HG03571 (cell line): ENCODE measurements at regions not wholly inside any gene's neighbourhood (a gene's known extent, or its start where the extent isn't known, plus 50 kb on each side); places are given as distances from the start of the nearest gene placed in this dataset.

Experiments used
- ATAC-seq: cut with Tn5 transposase; IDR thresholded peaks from one replicate; pipeline ENCODE4 v1.9.1; 2021; ENCODE audit not compliant: unreplicated experiment

DNA sequence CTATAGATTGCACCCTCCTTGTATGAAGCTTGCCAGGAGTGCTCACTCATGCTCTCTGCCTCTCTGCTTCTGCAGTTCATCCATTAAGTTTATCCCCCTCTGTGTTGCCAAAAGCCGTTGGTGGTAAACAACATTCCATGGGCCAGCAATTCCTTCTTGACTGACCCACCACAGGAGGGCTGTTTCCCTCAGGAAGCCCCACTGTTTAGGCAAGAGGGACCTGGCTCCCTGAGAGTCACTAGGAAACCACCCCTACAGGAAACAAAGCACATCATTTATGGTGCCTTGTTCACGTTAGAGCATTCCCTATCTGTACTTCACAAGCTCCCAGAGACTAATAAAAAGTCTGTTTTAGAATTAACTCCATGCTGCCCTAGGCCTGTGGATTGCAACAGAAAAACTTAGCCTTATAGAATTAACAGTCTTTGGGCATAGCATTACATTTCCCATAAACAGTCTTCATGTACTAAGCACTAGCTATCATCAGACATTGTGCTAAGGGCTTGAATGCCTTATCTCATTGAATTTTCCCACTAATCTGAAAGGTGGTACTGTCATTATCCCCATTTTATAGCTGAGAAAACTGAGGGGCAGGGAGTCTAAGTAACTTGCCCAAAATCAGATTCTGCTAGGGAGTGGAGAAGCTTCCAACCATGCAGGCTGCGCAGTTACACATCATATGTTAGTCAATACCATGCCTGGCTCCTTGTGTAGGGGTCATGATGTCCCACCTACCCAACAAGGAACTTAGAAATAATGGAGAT, 149.9 kb downstream of the SHQ1 start:
- ATAC-seq, result no peak

DNA sequence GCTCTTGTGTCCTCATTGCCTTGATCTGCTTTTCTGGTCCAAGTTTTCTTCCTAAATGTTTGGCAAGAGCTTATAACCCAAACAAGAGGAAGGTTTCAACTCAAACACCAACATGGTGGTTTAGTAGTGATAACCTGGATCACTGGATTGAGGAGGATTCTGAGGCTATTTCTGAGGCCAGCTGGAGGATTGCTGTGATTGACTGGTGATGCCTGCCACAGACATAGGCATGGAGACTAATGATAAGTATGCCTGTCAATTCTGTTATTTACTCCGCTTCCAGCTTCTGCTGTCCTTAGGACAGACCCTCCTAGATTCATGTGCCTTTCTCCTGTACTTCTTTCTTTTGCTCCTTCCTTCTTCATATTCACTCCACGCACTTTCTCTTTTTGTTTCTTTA, 150.5 kb downstream of the SHQ1 start:
- no peak for ATAC-seq

DNA sequence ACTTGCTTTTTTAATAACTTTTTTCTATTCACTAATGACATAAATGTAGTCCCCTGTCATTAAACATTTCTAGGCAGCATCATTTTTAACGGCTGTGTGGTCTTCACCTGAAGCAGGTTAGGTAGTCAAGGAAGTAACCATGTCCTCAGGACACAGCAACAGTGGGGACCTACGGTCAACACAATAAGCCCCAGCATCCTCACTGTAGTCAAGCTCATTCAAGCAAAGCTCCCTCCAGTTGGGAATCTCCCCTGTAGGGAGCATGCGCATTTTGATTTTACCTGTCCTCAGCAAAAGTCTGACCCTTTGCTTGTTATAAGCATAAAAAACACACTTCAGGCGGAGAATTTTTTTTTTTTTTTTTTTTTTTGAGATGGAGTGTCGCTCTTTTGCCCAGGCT, 151.4 kb downstream of the SHQ1 start:
- no peak for ATAC-seq

DNA sequence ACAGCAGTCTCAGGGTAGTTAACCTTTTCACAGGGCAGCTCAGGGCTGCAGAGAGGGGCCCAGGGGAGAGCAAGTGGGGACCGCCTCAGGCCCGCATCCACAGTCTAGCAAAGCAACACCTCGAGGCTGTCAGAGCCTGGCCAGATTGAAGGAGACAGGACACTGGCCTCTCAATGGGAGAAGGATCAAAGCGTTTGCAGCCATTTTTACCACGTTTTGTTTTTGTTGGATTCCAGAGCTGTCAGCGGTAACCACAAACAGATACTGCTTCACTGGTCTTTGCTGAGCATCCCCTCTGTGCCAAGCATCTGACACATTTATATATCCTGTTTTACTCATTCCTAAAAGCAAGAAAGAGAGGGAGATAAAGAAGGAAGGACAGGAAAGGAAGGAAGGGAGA, 153.8 kb downstream of the SHQ1 start:
- no peak for ATAC-seq

DNA sequence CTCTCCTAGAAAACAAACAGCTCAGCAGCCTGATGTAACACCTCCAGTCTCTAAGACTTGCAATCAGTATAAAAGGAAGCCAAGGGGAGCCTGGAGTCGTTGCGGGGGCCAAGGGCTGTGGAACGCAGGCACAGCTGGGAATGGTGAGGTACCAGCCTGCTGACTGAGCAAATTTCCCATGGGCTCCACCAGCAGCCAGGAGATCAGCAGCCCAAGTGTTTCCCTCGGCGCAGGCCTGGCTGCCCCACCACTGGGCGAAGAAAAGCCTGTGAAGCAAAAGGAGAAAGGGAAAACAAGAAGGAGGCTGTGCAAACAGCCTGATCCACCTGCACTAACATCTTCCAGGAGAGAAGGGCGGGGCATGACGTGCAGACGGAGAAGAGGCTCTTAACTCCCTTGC, 155.3 kb downstream of the SHQ1 start:
- ATAC-seq, result no peak

DNA sequence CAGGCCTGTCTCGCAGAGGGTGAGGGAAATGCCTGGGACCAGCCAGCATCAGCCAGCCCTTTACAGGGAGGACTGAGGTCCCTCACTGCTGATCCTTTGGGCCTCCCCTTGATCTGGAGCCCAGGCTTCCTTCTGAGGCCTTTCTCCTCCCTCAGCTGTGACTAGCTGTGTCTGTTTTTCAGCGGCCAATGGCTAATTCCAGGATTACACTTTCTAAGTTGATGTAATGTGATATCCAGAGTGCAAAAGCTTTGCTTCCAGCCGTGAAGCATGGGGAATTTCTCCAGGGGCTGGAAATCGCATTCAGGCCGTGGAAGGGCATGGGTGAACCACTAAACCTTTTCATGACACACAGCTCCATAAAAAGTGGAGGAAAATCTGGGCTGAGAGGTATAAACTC, 157.6 kb downstream of the SHQ1 start:
- ATAC-seq, result no peak

DNA sequence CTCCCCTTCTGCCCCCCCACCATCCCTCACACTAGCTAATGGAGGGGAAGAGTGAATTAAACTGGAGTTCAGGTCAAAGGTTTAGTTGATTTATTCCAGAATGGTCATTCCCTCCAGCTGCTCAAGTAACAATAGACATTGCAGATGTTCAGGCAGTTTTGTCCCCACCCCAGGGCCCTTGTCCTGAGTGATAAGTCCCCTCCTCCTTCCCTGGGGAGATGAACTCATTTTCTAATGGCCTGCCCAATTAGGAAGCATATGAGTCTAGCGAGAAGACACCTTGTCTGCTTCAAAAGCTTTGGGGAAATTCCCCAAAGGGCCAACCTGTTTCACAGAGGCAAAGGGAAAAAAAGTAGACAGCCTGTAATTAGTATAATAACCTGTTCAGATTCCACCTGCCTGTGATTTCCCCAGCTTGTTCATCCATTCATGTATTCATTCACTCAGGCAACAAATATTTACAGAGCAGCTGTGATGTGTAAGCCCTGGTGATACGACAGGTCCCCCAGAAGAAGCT, 165.3 kb downstream of the SHQ1 start:
- peak; percentile 47 for ATAC-seq

DNA sequence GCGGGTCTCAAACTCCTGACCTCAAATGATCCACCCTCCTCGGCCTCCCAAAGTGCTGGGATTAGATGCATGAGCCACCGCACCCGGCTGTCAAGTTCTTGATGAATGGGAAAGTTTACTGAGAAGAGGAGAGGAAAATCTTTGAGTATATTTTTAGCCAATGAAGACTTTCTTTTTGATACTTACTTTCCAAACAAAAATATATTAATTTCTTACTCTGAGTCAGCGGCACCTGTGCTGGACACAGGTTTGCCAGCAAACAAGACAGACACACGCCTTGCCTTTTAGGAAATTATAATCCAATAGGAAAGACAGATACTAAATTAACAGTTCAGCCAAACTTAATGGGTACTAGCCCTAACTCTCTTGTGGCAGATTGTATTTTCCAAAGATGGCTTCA, 166.6 kb downstream of the SHQ1 start:
- ATAC-seq, result no peak

DNA sequence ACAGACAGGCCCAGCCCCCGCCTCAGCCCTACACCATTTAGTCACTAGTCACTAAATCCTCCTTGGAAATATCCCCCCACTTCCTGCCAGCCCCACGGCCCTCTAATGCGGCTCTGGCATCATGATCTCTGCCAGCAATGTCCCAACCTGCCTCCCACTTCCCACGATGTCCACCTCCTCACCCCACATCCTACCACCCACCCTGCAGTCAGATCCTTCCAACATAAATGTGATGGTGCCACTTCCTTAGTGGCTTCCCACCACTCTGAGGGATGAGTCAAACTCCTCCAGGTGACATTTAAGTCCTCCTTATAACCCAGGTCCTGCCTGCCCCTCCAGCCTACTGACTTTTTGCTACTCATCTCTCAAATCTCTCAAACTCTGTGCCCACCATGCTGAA, 167.5 kb downstream of the SHQ1 start:
- ATAC-seq, result no peak

DNA sequence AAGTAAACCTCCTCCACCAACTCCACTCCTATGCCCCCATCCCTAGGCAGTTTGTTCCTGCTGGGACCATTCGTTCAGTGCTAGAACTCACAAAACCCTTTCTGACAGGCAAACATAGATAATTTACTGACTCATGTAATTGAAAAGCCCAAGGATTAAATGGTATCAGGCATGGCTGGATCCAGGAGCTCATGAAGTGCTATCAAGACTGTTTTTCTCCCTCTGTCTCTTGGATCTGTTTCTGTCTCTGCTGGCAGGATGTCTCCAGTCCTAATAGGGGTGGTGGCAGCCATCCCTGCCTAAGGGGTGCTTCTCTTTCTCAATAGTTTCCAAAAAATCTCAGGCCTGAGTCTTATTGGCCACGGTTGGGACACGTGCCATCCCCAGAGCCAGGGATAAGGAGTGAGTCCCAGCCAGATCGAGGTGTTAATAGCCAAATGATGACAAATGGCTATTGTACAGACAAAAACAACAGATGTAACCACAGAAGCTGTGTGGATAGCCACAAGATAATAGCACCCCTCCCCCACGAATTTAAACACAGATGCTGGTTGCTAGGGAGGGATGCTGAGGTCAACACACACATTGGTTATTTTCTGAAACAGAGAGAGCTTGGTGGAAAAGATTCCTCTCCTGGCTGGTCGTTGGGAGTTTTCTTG, 168.6 kb downstream of the SHQ1 start:
- ATAC-seq, result no peak

DNA sequence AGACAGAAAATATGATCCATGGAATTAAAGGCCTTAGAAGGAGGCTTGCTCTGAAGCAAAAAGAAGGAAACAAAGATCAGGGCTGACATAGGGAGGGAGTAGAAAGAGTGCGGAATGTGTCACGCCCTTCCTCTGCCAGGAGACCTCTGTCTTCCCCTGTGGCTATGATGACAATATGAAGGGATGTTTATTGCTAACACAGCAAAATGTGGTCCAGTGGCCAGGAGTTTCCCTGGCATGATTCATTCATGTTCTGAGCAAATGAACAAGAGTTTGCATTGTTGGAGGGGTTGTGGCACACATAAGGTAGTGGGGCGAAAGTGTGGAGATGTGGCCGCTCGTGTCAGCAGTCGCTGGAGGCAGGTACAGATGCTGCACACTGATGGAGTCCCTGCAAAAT, 169.4 kb downstream of the SHQ1 start:
- ATAC-seq, result no peak

DNA sequence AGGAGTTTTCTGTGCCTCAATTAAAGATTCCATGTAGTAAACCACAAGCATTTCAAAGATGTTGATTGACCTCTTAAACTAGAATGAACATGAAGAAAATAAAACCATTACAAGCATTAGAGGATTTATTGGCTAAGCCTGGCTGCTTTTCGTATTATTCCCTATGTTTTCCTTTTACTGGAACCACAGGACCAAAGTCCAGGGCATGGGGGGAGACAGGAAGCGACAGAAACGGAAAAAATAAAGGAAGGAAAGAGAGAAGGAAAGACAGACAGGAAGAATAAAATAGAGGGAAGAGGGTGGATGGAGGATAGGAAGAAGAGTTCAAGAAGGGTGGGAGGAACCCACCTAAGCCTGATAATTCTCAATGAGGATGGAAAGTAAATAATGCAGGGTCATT, 169.9 kb downstream of the SHQ1 start:
- no peak for ATAC-seq

DNA sequence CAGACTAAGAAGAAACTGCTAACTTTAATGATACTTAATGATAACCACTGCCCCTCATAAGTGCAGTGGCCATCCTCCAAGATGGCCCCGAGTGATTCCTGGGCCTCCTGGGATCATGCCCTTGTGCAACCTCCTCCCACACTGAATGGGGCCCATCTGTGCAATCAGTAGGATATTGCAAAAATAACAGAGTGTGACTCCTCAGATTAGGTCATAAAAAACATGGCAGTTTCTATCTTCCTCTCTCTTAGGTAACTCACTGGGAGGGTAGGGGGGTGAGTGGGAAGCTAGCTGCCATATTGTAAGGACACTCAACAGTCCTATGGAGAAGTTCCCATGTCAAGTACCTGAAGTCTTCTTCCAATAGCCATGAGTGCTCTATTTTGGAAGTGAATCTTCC, 173.0 kb downstream of the SHQ1 start:
- no peak for ATAC-seq

DNA sequence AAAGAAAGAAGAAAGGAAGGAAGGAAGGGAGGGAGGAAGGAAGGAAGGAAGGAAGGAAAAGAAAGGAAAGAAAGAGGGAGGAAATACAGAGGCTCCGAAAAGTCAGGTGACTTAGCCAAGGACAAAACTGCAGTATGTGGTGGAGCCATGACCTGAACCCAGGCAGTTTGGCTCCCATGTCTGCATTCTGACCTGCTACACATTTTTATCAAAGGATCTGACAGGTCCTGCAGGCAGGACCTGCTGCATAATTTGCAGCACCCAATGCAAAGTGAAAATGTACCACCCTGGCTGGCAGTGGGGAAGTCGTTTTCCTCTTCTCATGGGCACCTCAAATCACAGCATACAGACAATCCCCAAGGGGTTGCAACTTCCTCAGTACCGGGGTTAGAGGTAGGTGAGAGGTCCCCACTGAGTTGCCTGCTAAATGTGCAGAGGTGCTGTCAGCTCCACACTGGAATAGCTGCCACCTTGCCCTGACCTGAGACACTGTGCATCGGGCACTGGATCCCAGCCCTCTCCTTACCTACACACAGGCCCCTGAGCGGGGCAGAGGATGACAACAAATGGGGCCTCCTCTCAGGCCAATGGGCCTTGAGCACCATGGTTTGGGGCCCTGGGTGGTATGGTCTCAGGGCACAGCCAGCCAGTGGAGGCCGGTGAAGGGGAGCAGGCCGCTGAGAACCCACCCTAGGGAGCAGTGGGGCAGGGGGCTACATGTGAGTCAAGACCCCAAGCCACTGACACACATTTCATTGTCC, 175.1 kb downstream of the SHQ1 start:
- ATAC-seq, result no peak

DNA sequence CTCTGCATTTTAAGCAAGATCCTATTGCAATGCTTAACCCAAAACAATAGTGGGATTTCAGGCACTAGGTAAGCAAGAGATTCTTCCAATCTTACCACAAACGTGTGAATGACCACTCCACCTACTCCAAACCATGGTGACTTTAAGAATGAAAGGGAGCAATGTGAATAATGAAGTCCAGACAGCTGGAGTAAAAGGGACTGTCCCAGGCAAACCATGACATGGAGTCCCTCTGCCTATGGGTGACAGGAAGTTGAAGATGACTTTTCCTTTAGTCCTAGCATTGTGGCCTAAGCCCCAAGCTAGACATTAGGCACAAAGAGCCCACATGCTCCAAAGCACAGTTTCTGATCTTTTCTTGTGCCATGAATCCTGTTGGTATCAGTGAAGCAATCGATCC, 179.0 kb downstream of the SHQ1 start:
- ATAC-seq, result no peak

DNA sequence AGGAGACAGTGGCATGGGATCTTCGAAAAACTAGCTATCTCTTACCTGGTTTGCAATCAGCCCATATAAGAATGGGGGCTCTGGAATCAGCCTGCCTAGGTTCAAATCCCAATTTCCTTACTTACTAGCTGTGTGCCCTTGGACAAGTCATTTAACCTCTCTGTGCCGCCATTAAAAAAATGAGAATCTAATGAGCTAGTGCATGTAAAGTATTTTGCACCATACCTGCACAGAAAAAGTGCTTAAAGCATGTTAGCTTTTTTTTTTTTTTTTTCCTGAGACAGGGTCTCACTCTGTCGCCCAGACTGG, 181.8 kb downstream of the SHQ1 start:
- ATAC-seq, result no peak

DNA sequence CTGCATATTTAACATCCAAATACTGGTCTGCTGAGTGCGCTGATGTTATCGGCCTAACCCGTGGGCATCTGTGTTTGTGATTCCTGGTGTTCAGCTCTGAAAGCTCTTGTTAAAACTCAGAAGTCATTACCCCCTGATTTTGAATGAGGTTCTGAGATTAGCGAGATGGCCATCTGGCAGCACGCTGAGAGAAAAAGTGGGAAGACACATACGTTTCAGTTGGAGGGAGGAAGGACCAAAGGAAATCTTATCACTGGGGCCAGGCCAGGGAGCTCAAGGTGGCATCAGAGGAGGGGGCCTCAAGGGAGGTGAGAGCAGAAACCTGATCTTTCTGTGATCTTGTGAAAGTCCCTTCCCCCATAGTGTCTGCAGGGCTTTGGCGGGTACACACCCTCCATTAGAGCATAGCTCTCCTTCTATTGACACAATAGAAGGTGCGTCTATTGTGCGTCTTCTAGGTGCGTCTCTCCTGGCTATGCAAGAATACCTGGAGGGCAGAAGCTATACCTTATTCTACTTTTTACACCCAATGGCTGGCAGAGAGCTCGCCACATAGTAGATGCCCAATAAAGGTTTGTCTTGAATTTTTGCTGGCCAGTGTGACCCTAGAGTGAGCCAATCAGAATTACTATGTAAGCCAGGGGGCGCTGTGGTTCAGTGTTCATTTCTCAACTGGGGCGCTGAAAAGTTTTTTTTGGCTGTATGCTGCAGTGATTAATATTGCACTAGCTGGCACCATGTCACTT, 182.4 kb downstream of the SHQ1 start:
- no peak for ATAC-seq

DNA sequence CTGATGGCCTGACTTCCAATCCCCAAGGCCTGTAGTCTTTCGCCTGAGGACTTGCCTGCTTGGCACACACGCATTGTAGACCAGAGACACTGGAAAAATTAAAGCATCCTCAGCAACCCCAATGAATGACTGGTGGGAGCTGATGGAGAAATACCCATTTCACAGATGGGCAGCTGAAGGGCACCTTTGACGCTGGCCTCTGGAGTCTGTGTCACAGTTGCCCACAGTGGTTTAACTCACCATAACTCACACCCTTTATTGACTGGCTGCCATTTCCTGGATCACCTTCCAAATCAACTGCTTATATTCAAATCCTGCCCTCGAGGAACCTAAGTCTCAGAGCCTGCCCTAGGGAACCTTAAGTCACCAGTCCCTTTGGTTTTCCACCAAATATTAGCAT, 183.1 kb downstream of the SHQ1 start:
- no peak for ATAC-seq

DNA sequence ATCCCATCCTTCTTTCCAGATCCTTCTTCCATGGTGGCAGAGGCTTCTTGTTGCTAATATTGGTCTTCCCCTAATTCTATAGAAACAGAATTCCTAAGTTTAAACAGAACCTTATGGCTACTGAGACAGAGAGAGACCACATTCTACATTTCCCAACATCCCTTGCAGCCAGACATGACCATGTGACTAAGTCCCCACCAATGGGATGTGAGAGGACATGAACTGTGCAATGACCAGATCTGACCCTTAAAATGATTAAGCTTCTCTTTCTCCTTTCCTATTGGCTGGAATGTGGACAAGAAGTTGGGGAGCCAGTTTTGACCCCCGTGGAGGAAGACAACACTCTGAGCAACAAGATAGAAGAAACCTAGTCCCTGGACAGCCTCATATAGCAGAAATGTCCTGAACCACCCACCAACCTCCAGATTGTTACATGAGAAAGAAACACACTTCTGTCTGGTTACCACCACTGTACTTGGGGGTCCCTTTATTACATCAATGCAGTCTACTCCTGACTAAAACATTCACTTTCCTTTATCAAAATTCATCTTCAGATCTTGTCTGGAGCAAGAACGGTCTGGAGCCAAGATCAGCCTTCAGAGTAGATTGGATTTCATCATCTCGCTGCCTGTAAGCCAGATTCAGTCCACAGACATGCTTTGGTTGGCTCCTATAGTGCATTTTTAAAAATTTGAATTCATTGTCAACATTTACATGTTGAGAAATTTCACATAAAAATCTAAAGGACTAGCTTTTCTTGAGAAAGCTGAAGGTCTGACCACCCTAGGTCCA, 183.9 kb downstream of the SHQ1 start:
- ATAC-seq, result no peak

DNA sequence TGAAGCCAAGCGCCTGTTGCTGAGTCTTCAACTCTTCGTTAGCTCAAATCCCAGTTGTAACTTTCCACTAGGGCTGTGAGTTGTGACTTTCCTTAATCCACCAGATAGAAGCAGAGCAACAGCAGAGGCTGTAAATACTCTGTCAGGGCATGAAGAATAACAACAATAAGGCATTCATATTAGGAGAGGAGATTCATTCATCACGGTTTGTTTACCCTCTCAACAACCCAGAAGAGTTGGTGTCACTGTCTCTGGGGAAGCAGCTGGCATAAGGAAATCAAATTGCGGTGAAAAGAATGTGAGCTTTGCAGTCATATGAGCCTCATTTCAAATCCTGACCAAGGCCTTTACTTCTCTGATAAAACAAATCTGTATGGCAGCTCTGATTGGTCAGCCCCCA, 184.8 kb downstream of the SHQ1 start:
- no peak for ATAC-seq

DNA sequence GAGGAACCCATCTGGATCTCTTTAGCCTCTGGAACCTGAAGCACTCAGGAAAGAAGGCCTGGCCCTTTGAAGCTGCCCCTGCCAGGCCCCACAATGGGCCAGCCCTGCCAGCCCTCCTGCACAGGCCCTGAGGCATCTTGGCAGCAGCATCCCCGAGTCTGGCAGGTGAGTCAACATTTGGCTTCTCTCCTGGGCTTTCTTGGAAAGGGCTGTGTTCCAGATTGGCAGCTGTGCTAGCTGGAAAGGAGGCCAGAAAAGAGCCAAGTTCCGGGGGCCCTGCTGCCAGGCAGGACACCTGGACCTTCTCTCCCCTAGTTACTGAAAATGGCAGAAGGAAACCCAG, 187.2 kb downstream of the SHQ1 start:
- ATAC-seq, result no peak
